ENCODE measurements at regions not wholly inside any gene's neighbourhood (a gene's known extent, or its start where the extent isn't known, plus 50 kb on each side); places are given as distances from the start of the nearest gene placed in this dataset.

DNA sequence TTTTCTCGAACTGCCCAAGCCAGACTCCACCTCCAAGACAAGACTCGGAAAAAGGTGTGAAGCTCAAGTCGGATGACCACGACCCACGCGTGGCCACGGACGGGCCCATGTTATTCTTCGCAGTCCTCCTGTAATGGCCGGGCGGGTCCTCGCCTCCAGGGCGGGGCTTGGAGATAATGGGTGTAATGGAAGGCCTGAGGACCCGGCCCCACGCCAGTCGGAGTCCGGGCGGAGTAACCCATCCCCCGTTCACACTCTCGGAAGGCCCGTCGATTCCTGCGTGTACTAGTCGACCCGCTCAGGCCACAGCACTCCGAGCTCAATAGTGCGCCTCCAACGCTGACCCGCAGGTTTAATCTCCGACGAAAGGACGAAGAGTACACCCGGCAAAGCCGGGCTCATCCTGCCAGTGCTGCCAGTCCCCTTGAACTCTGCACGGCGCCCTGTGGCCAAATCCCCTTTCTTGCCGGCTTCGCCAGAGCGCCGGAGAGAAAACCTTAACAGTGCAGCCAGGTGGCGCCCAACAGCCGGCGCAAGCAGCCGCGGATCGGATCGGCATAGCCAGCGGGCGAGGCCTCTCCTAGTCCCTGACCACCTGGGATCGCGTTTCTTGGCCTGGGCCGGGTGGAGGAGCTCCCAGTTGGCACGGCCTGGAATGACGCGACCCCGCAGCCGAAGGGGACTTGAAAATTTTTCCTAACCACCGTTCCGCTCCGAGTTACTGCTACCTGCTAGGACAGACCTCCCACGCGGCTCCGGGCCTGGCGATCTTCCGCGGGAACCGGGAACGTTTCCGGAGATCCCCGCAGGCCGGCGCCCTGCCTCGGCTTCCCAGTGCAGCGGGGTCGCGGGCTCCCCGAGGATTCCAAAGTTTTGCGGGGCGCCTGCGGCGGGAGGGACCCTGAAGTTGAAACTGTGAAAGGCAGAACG lies 762.0 kb downstream of the KCNJ18 start:
- Histone ChIP-seq H3K27ac (ENCODE audit: low read length) (no peak overlapping the region), H3K9ac (ENCODE audit: low read length) (no peak overlapping the region), H3K4me2 (ENCODE audit: low read length) (no peak overlapping the region), H3F3A (ENCODE audit: insufficient read depth, low read length, poor library complexity, severe bottlenecking) (no peaks in the 10 kb centered on the region), H3K27me3 (ENCODE audit: insufficient read depth, low read depth, low read length) (no peaks in the 10 kb centered on the region), H3K9me3 (ENCODE audit: low read length) (peaks cover 2% of the 10 kb centered on the region), H4K20me1 (ENCODE audit: insufficient read depth) (no peaks in the 10 kb centered on the region), H2AFZ (ENCODE audit: low read depth, low read length) (no peak overlapping the region), H3K4me3 (ENCODE audit: low read length) (no peak overlapping the region), H3K9me2 (ENCODE audit: insufficient read depth, low read length) (no peaks in the 10 kb centered on the region), H3K79me2 (replicated peaks; ENCODE audit: insufficient read depth, low read length) (no peaks in the 10 kb centered on the region), H3K36me3 (ENCODE audit: insufficient read depth, low read length) (no peaks in the 10 kb centered on the region)
- TF ChIP-seq, protein P1, sequence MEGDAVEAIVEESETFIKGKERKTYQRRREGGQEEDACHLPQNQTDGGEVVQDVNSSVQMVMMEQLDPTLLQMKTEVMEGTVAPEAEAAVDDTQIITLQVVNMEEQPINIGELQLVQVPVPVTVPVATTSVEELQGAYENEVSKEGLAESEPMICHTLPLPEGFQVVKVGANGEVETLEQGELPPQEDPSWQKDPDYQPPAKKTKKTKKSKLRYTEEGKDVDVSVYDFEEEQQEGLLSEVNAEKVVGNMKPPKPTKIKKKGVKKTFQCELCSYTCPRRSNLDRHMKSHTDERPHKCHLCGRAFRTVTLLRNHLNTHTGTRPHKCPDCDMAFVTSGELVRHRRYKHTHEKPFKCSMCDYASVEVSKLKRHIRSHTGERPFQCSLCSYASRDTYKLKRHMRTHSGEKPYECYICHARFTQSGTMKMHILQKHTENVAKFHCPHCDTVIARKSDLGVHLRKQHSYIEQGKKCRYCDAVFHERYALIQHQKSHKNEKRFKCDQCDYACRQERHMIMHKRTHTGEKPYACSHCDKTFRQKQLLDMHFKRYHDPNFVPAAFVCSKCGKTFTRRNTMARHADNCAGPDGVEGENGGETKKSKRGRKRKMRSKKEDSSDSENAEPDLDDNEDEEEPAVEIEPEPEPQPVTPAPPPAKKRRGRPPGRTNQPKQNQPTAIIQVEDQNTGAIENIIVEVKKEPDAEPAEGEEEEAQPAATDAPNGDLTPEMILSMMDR (IDR thresholded peaks at IDR 0.05; ENCODE audit: poor library complexity, severe bottlenecking): no peak
- TF ChIP-seq SMC3 (conservative IDR thresholded peaks at IDR 0.05; ENCODE audit: poor library complexity) (no peak), RAD21 (conservative IDR thresholded peaks at IDR 0.05) (no peak), MXI1 (conservative IDR thresholded peaks at IDR 0.05; ENCODE audit: poor library complexity, severe bottlenecking) (no peak), POLR2AphosphoS5 (IDR thresholded peaks at IDR 0.05) (no peak), TAF1 (IDR thresholded peaks at IDR 0.05; ENCODE audit: low read depth) (no peak), EZH2 (IDR thresholded peaks at IDR 0.05; ENCODE audit: borderline replicate concordance, insufficient read depth, low read length, poor library complexity, severe bottlenecking) (no peak), EP300 (conservative IDR thresholded peaks at IDR 0.05; ENCODE audit: poor library complexity, severe bottlenecking) (no peak)
- TF ChIP-seq, protein P2, sequence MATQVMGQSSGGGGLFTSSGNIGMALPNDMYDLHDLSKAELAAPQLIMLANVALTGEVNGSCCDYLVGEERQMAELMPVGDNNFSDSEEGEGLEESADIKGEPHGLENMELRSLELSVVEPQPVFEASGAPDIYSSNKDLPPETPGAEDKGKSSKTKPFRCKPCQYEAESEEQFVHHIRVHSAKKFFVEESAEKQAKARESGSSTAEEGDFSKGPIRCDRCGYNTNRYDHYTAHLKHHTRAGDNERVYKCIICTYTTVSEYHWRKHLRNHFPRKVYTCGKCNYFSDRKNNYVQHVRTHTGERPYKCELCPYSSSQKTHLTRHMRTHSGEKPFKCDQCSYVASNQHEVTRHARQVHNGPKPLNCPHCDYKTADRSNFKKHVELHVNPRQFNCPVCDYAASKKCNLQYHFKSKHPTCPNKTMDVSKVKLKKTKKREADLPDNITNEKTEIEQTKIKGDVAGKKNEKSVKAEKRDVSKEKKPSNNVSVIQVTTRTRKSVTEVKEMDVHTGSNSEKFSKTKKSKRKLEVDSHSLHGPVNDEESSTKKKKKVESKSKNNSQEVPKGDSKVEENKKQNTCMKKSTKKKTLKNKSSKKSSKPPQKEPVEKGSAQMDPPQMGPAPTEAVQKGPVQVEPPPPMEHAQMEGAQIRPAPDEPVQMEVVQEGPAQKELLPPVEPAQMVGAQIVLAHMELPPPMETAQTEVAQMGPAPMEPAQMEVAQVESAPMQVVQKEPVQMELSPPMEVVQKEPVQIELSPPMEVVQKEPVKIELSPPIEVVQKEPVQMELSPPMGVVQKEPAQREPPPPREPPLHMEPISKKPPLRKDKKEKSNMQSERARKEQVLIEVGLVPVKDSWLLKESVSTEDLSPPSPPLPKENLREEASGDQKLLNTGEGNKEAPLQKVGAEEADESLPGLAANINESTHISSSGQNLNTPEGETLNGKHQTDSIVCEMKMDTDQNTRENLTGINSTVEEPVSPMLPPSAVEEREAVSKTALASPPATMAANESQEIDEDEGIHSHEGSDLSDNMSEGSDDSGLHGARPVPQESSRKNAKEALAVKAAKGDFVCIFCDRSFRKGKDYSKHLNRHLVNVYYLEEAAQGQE (IDR thresholded peaks at IDR 0.05; ENCODE audit: borderline replicate concordance): no peak

GRCh38 chr17:22459331-22459952 lies 767.1 kb downstream of the KCNJ18 start:
- no peaks in the 10 kb centered on the region for H3K27me3 ChIP-seq (ENCODE audit: insufficient read depth, low read depth, low read length)

More at GRCh38 chr17:22459331-22459952, 767.1 kb downstream of the KCNJ18 start:
- no peaks in the 10 kb centered on the region for H3K79me2 ChIP-seq (replicated peaks; ENCODE audit: insufficient read depth, low read length)
- no peak overlapping the region for H3K9ac ChIP-seq (ENCODE audit: low read length)
- H3K9me2 ChIP-seq (ENCODE audit: insufficient read depth, low read length): no peaks in the 10 kb centered on the region
- H3K36me3 ChIP-seq (ENCODE audit: insufficient read depth, low read length): no peaks in the 10 kb centered on the region
- H3K9me3 ChIP-seq (ENCODE audit: low read length): peaks cover 4% of the 10 kb centered on the region
- H3K4me2 ChIP-seq (ENCODE audit: low read length): no peak overlapping the region
- no peaks in the 10 kb centered on the region for H3F3A ChIP-seq (ENCODE audit: insufficient read depth, low read length, poor library complexity, severe bottlenecking)
- H3K27ac ChIP-seq (ENCODE audit: low read length): no peak overlapping the region
- no peak overlapping the region for H3K4me3 ChIP-seq (ENCODE audit: low read length)
- no peak overlapping the region for H2AFZ ChIP-seq (ENCODE audit: low read depth, low read length)
- TF ChIP-seq SMC3 (conservative IDR thresholded peaks at IDR 0.05; ENCODE audit: poor library complexity): no peak
- TF ChIP-seq POLR2AphosphoS5 (IDR thresholded peaks at IDR 0.05): no peak
- TF ChIP-seq EZH2 (IDR thresholded peaks at IDR 0.05; ENCODE audit: borderline replicate concordance, insufficient read depth, low read length, poor library complexity, severe bottlenecking): no peak
- TF ChIP-seq, protein P2 (IDR thresholded peaks at IDR 0.05; ENCODE audit: borderline replicate concordance): no peak
- TF ChIP-seq TAF1 (IDR thresholded peaks at IDR 0.05; ENCODE audit: low read depth): no peak
- no peak for TF ChIP-seq RAD21 (conservative IDR thresholded peaks at IDR 0.05)
- TF ChIP-seq EP300 (conservative IDR thresholded peaks at IDR 0.05; ENCODE audit: poor library complexity, severe bottlenecking): no peak
- TF ChIP-seq, protein P1 (IDR thresholded peaks at IDR 0.05; ENCODE audit: poor library complexity, severe bottlenecking): no peak
- TF ChIP-seq MXI1 (conservative IDR thresholded peaks at IDR 0.05; ENCODE audit: poor library complexity, severe bottlenecking): no peak
- no peaks in the 10 kb centered on the region for H4K20me1 ChIP-seq (ENCODE audit: insufficient read depth)
